GM13976 (cell line): ENCODE measurements at regions not wholly inside any gene's neighbourhood (a gene's known extent, or its start where the extent isn't known, plus 50 kb on each side); places are given as distances from the start of the nearest gene placed in this dataset.

ENCODE experiments used
- DNase-seq: peaks from one replicate; pipeline ENCODE4 v3.0.0; 2012; ENCODE audit warnings: low spot score
- CTCF ChIP-seq: IDR thresholded peaks from 2 replicates; pipeline ENCODE4 v1.5.1; 2012; ENCODE audit warnings: borderline replicate concordance, mild to moderate bottlenecking; ENCODE audit not compliant: insufficient read depth; ENCODE audit errors: extremely low read depth, missing control alignments, control extremely low read depth
- in situ Hi-C: fragments of 300-500 bp; cut with MboI; formaldehyde crosslinking; loops from one replicate; pipeline ENCODE4 v1.12.0; 2022; ENCODE audit warnings: low sequenced_read_pairs, mixed read lengths, inconsistent platforms; ENCODE audit not compliant: unreplicated experiment

- in situ Hi-C loops: no loop called here
- no peak for TF ChIP-seq CTCF
- DNase-seq: no peak
Measured at GRCh38 chrX:39911278-39911897, 186.4 kb downstream of the BCOR start.

GRCh38 chrX:39912126-39912525 lies 185.6 kb downstream of the BCOR start:
- TF ChIP-seq CTCF: no peak
- DNase-seq: no peak
- in situ Hi-C loops: no loop called here

GRCh38 chrX:39915081-39915480 lies 182.7 kb downstream of the BCOR start:
- in situ Hi-C loops: no loop called here
- no peak for DNase-seq
- no peak for TF ChIP-seq CTCF

- DNase-seq: no peak
- in situ Hi-C loops: no loop called here
Measured at GRCh38 chrX:39915596-39915995, 182.2 kb downstream of the BCOR start.

GRCh38 chrX:39921838-39922237 lies 175.9 kb downstream of the BCOR start:
- TF ChIP-seq CTCF: no peak
- DNase-seq: no peak
- in situ Hi-C loops: no loop called here

More at GRCh38 chrX:39915596-39915995, 182.2 kb downstream of the BCOR start:
- no peak for TF ChIP-seq CTCF

- no peak for TF ChIP-seq CTCF
- in situ Hi-C loops: no loop called here
Measured at GRCh38 chrX:39922488-39922887, 175.3 kb downstream of the BCOR start.

More at GRCh38 chrX:39922488-39922887, 175.3 kb downstream of the BCOR start:
- no peak for DNase-seq
